ACHN (cell line): ENCODE measurements at regions not wholly inside any gene's neighbourhood (a gene's known extent, or its start where the extent isn't known, plus 50 kb on each side); places are given as distances from the start of the nearest gene placed in this dataset.

ENCODE experiments used
- DNase-seq: peaks from one replicate; pipeline ENCODE4 v3.0.0-alpha.2; 2015
- in situ Hi-C: cut with HindIII; loops from 2 replicates; pipeline ENCODE4 v1.10.0; 2017; ENCODE audit warnings: low sequenced_read_pairs, low pct_ligation_motif_present, low pct_unique_long_range_greater_than_20kb

DNA sequence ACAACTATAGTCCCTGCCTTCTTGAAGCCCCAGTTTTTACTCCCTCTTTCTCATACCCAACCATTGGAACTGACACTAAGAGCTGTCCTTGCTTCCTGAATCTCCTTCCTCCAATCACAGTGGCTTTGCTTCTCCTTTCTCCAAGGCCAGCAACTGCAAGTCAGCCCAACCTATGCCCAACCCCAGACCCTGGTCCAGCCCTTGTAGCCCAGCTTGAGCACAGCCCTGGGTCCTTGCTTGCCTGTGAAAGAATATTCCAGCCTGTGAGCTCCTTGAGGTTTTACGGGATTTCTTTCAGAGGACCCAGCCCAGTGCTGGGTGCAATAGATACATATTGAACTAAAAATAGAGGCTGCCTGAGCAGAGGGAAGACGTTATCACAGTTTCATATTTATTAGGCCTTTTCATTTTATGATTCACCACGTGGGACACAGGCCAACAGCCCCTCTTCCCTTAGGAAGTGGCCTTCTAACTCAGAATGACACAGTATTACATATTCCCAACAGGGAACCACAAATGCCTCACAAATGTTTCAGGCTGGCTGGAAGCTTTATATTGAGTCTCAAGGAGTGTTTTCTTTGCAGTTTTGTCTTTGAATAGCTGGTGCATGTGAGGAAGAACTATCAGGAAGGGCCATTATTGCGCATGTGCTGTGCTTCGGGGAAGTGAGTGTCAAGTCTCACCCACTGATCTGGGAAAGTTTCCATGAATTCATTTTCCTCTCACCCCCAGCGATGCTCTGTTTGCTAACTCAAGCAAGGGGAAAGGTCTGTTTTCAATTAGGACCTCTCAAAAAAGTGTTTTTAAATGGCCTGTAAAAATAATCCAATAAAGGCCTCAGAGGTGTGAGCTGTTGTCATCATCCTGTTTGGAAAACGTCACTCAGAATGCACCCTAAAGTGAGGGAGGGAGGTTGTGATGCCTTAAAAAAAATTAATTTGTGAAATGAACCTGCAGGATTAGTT, 92.3 kb upstream of the NFIA start:
- in situ Hi-C loops: no loop called here
- DNase-seq: no peak

- no peak for DNase-seq
- in situ Hi-C loops: no loop called here
These were observed 93.5 kb upstream of the NFIA start for GRCh38 chr1:60988891-60989290.

DNA sequence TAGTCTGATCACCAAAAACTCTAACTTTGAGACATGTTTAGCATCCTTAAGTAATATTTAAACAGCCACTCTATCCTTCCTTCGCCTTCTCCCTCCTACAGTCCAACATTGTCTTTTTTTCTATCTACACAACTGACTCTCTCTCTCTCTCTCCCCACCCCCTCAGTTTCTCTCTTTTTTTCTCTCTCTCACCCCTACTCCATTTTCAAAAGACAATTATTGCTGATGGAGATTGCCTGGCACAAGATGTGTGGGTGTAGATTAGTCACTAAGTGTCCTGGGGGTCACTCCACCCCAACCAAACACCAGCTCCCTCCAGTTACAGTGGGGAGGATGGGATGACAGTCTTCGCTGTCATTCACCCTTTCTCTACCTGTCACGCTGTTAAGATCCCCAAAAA, 94.5 kb upstream of the NFIA start:
- in situ Hi-C loops: no loop called here
- DNase-seq: no peak

DNA sequence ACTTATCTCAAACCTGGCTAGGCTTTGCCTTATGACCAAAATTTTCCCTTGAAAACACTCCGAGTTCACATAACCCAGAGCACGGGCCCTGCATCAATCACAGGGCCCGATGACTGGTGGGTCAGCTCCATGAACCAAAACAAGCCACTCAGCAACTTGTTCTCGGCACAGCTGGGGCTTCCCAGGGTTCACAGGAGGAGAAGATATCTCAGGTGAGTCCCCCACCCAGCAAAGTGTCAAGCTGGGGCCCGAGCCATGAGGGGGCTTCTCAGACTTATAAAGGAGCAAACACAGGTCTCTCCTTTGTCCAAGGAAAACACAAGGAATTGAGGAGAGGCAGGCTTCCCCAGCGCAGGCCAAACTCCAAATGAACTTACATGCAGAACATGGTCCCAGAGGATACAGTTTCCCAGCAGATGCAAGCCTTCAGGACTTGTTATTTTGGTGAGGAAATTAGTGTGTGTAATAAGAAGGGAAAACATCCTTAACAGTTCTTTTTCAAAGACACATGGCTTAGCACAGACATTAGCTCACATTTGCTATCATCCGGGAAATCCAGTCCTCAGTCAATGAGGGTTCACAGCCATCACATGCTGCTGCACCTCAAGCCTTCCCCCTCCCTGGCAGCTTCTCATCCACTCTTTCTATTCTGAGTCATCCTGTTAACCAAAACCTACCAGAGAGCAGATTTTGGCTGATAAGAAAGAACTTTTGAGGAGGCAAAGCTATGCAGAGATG, 98.1 kb upstream of the NFIA start:
- in situ Hi-C loops: no loop called here
- no peak for DNase-seq

GRCh38 chr1:60983701-60984061, 98.7 kb upstream of the NFIA start:
- DNase-seq: no peak
- in situ Hi-C loops: no loop called here

- in situ Hi-C loops: no loop called here
- no peak for DNase-seq
These were observed 99.8 kb upstream of the NFIA start for GRCh38 chr1:60982539-60982938.

DNA sequence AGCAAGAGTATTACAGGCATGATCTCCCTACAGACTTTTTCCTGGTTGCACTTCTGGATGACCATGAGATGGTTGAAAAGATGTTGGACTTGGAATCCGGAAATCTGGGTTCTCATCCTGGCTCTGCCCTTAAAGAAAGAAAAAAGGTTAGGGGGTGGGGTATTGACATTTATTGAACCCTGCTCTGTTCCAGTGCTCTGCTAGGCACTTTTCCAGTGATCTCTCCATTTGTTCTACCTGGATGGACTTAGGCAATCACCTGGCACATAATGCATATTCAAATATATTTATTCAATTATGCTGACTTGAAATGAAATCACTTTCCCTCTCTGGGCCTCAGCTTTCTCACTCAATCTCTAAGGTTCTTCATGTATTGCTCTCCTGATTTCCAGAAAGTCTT, 101.0 kb upstream of the NFIA start:
- in situ Hi-C loops: no loop called here
- DNase-seq: no peak

DNA sequence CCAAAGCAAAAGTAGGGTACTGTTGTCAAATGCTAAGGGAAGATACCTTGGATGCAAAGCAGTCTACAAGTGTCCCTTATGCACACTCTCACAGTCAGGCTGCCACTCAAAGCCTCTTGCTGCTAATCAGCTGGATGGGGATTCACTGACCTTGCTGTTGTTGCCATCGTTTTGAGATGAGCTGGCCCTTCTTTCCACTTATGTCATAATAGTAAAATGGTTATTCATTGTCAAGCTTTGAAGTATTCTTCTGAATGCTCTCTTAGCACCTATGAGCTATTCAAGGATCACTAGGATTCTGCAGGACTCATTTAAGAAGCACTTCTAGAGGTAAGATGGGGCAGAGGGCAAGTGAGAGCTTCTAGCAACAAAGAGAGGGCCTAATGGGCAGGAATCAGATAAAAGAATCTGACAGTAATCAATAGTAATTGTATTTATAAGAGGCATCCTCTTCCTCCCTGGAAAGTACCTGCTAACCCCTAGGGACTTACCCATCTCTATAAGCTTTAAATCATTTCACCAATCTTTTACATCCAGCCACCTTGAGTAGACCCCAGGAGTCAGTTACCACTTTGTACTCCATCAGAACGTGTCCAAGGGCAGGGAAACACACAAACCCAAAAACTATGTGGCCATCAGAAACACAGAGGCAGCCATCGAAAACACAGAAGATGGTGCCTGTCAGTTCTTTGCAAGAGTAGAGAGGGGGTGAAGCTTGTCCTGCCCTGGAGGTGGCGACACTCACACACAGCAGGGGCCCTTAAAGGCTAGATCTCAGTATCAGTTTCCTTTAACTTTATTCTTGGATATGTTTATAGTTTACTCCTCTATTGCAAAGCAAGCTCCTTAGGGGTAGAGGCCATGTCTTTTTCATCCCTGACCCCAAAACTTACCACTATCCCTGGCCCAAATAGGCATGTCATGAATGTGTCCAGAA, 103.7 kb upstream of the NFIA start:
- DNase-seq: peak; percentile 38
- in situ Hi-C loops: no loop called here

DNA sequence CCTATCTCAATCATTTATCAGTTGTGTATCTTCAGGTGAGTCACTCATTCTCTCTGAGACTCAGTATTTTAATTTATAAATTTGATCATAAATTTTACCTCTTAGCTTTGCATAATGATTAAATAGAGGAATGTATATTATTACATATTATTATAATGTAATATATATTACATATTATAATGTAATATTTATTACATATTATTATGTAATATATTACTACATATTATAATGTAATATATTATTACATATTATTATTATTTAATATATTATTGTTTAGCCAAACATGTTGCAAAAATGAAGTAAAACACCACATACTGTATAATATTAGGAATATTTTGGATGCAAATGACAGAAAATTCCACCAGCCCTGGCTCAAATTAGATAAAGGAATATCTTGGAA, 104.7 kb upstream of the NFIA start:
- DNase-seq: no peak
- in situ Hi-C loops: no loop called here

DNA sequence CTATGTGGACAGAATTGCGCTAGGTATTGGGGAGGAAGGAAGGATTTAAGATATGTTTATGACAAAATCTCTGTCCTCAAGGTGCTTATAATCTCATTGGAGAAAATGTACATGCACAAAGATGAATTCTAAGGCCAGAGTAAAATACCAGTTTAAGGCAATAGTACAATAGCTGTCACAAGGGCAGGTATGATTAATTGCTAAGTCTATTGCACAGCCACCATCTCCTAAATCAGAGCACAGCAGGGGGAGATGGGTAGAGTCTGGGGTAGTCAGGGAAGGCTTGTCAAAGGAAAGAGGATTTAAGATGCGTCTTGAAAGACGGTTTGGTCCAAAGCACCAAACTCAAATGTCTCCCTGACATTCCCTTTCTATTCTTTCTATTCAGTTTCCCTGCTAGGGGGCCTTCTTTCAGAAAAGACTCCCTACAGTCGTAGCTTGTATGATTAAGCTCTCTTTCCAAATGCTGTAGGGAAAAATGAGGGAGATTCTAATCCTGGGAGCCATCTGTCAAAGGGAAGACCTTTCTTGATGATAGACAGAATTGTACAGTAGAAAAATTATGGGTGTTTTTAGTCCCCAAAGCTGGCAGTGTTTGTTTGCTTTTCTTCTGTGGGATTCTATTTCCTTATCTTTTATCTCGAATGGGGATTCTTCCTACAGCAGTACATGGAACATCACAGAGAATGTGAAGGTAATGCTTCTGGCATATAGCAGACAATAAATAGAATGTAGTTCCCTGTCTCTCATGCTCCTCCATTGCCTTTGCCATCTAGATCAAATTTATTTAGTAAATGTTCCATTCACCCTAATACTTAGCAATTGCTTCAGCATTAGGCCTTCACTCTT, 107.6 kb upstream of the NFIA start:
- no peak for DNase-seq
- in situ Hi-C loops: no loop called here

DNA sequence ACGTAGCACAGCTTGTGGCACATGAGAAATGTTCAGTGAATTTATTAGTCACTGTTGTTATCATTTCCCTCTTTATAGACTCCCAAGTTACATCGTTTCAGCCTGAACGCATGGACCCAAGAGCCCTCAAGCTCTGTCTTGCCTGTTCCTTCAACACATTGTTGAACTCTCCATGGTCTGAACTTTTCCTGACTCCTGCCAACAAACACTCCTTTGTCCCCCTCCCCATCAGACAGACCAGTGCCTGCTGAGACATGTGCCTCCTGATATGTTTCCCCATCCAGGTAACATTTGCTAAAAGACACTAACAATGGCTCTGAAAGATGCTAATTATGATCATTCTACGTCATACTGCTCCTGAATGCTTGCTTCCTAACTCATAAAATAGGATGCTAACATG, 108.7 kb upstream of the NFIA start:
- in situ Hi-C loops: no loop called here
- no peak for DNase-seq

DNA sequence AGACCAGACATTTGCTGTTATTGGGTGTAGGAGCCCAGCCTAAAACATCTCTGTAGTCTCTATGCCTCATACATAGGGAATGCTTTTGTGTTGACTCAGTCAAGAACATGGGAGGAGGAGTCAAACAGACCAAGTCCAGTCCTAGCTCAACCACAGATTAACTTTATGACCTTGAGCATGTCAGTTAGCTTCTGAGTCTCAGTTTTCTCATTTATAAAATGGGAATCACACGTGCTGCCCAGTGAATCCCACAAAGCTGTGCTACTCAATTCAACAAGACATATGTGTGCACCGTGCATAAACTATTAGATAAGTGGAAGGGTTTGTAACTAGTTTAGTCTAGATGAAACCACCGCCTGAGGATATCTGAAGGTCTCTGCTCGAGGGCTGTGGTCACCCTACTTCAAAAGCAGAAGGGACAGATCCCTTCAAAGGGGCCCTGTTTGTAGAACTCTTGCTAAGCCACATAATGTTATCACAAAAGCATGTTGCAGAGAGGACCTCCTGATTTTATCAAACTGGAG, 109.5 kb upstream of the NFIA start:
- DNase-seq: peak; percentile 20
- in situ Hi-C loops: no loop called here

DNA sequence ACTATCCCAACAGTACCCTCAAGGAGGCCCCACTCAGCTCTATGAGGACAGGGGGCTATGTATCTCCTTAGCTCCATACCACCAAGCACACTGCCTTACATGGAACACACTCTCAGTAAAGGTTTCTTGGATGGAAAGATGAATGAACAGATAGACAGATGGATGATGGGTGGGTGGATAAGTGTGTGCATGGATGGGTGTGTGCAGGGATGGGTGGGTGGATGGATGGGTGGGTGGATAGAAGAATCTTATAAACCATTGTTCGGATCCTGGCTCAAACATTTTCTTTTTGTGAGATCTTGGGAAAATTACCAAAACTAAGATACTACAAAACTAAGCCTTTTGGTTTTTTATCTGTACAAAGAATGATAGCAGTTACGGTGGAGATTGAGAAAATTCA, 111.0 kb upstream of the NFIA start:
- in situ Hi-C loops: no loop called here
- DNase-seq: no peak

DNA sequence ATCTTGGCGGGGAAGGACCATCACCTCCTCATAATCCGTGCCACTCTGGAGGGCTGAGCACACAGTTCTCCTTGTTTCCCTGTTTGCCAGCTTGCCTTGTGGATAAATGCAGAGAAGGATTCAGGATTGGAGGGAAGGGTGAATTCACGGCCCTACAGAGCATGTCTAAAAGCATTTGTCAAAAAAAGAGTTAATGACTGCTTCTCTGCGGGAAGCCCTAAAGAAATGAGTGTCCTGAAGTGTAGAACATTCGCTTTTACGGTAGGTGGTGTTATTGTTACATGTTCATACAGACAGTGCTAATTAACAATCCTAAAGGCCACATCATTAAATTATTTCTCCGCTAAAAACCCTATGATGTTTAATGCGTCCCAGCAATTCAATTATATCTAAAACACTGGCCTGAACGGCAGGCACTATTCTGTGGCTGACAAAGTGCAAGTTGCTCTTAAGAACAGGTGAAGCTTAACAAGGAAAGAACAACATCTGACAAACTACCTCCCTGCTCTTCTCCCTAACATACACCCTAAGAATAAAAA, 112.3 kb upstream of the NFIA start:
- no peak for DNase-seq
- in situ Hi-C loops: no loop called here

GRCh38 chr1:60965280-60965854, 117.0 kb upstream of the NFIA start:
- DNase-seq: no peak
- in situ Hi-C loops: no loop called here

GRCh38 chr1:60963167-60963940, 119.0 kb upstream of the NFIA start:
- in situ Hi-C loops: no loop called here

More at GRCh38 chr1:60963167-60963940, 119.0 kb upstream of the NFIA start:
- DNase-seq: no peak
